ENCODE measurements at regions not wholly inside any gene's neighbourhood (a gene's known extent, or its start where the extent isn't known, plus 50 kb on each side); places are given as distances from the start of the nearest gene placed in this dataset.

DNA sequence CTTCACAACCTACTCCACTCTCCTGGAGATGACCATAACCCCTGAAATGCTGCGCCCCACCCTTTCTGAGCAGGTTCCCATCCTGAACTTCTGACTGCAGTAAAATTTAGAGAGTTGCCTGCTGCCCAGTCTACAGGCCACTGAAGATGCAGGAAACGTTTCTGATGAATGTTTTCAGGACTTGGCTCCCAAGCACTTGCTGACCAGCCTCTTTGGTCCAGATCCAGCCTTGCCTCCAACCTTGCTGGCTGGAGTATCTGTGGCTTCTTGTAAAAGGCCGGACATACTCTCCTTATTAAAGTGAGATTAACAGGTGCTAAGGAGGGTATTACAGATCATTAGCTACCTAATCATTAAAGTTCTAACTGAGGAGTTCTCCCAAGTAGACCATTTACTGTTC, 70.3 kb upstream of the STXBP6 start:
- TF ChIP-seq, protein P1, sequence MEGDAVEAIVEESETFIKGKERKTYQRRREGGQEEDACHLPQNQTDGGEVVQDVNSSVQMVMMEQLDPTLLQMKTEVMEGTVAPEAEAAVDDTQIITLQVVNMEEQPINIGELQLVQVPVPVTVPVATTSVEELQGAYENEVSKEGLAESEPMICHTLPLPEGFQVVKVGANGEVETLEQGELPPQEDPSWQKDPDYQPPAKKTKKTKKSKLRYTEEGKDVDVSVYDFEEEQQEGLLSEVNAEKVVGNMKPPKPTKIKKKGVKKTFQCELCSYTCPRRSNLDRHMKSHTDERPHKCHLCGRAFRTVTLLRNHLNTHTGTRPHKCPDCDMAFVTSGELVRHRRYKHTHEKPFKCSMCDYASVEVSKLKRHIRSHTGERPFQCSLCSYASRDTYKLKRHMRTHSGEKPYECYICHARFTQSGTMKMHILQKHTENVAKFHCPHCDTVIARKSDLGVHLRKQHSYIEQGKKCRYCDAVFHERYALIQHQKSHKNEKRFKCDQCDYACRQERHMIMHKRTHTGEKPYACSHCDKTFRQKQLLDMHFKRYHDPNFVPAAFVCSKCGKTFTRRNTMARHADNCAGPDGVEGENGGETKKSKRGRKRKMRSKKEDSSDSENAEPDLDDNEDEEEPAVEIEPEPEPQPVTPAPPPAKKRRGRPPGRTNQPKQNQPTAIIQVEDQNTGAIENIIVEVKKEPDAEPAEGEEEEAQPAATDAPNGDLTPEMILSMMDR (IDR thresholded peaks at IDR 0.05; ENCODE audit: low read depth, low read length): no peak

DNA sequence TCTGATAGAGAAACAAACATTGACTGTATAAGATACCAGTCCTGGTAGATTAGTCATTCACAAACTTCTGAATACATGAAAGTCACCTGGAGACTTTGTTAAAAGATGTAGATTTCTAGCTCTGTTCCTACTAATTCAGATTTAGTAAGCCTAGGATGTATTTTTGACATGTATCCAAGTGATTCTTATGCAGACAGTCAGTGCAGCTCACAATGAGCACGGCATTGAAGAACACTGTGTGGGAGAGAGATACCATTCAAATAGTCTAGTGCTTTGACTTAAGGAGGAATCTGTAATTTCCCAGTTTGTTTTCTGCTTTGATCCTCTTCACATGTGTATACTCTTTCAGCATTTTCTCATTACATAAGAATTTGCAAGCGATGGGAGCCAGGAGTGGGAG, 68.7 kb upstream of the STXBP6 start:
- Histone ChIP-seq H3K27ac (ENCODE audit: low read depth, low read length) (no peak overlapping the region), H3K9me3 (ENCODE audit: control insufficient read depth, insufficient read depth, low read length) (no peaks in the 10 kb centered on the region), H3K27me3 (ENCODE audit: control insufficient read depth, insufficient read depth, low read length) (no peaks in the 10 kb centered on the region), H3K4me3 (ENCODE audit: low read depth, low read length) (no peak overlapping the region)
- TF ChIP-seq, protein P1 (IDR thresholded peaks at IDR 0.05; ENCODE audit: low read depth, low read length): no peak
- ChIA-PET POLR2A (no interaction called here), CTCF (interaction anchor here (1.5 kb wide), 1 partner anchor 33 kb away, joined by 4 read pairs; no protein-coding TSS in a partner anchor)
- DNase-seq (ENCODE audit: low read depth, low spot score): no peak

More for the DNA sequence above, 70.3 kb upstream of the STXBP6 start:
- Histone ChIP-seq H3K4me3 (ENCODE audit: low read depth, low read length) (no peak overlapping the region), H3K27ac (ENCODE audit: low read depth, low read length) (no peak overlapping the region), H3K27me3 (ENCODE audit: control insufficient read depth, insufficient read depth, low read length) (no peaks in the 10 kb centered on the region), H3K9me3 (ENCODE audit: control insufficient read depth, insufficient read depth, low read length) (no peaks in the 10 kb centered on the region; the same call in 1 of the 2 replicates)
- DNase-seq (ENCODE audit: low read depth, low spot score): no peak
- CTCF ChIA-PET: interaction anchor here (1.1 kb wide), 1 partner anchor 12 kb away, joined by 5 read pairs; no protein-coding TSS in a partner anchor
- POLR2A ChIA-PET: no interaction called here

DNA sequence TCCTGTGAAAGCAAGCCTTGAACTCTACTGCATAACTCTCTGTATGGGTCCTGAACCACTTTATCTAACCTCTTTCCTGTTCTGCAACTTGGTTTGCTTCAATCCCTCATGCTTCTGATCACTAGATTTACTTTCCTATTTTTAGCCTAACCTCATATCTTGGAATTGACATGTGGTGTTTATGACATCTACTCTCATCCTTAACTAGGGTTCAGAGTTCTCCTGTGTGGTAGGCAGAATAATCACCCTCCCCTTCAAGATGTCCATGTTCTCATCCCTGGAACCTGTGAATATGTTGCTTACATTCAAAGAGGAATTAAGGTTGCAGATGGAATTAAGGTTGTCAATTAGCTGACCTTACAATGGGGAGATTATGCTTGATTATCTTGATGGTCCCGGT, 67.4 kb upstream of the STXBP6 start:
- no peak overlapping the region for H3K4me3 ChIP-seq (ENCODE audit: low read depth, low read length)
- ChIA-PET POLR2A (no interaction called here), CTCF (interaction anchor here (1.5 kb wide), 1 partner anchor 34 kb away, joined by 4 read pairs; no protein-coding TSS in a partner anchor)
- H3K9me3 ChIP-seq (ENCODE audit: control insufficient read depth, insufficient read depth, low read length): no peaks in the 10 kb centered on the region
- TF ChIP-seq, protein P1 (IDR thresholded peaks at IDR 0.05; ENCODE audit: low read depth, low read length): no peak
- H3K27ac ChIP-seq (ENCODE audit: low read depth, low read length): no peak overlapping the region
- DNase-seq (ENCODE audit: low read depth, low spot score): no peak
- H3K27me3 ChIP-seq (ENCODE audit: control insufficient read depth, insufficient read depth, low read length): no peaks in the 10 kb centered on the region

DNA sequence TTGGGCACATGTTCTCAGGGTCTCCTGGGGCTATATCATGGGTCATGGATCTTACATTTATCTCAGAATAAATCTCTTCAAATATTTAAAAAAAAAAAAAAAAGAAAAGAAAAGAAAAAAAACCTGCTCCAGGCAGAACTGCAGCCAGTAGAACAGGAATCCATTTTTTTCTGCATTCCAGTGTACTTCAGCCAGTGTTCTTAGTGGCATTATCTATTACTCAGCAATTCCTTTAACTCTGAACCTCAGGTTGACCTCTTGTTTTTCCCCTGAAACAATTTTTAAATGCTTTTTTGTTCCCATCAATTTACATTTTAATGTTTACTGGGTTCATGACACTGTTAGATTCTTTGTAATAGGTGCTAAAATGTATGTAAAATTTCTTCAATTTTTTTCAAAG, 66.7 kb upstream of the STXBP6 start:
- Histone ChIP-seq H3K27me3 (ENCODE audit: control insufficient read depth, insufficient read depth, low read length) (no peaks in the 10 kb centered on the region), H3K9me3 (ENCODE audit: control insufficient read depth, insufficient read depth, low read length) (no peaks in the 10 kb centered on the region), H3K27ac (ENCODE audit: low read depth, low read length) (no peak overlapping the region), H3K4me3 (ENCODE audit: low read depth, low read length) (no peak overlapping the region)
- ChIA-PET POLR2A (no interaction called here), CTCF (no interaction called here)
- TF ChIP-seq, protein P1 (IDR thresholded peaks at IDR 0.05; ENCODE audit: low read depth, low read length): no peak
- no peak for DNase-seq (ENCODE audit: low read depth, low spot score)

DNA sequence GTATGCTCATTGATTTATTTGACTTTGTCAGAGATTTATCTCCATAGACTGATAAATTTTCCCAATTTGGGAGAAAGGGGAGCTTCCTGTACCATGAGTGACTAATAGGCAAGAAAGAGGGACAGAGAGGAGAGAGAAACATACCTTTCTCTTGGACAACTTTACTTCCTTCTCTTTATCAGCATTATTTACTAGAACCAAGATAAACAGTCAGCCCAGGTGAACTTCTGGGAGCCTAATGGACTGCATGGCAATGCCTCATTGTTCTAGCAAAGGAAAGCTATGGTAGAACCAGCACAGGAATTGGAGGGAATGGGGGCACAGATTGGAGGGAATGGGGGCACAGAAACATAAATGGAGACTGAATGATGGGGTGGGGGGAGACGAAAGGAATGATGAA, 63.4 kb upstream of the STXBP6 start:
- H3K27ac ChIP-seq (ENCODE audit: low read depth, low read length): no peak overlapping the region
- H3K4me3 ChIP-seq (ENCODE audit: low read depth, low read length): no peak overlapping the region
- H3K9me3 ChIP-seq (ENCODE audit: control insufficient read depth, insufficient read depth, low read length): no peaks in the 10 kb centered on the region
- CTCF ChIA-PET: interaction anchor here (1.0 kb wide), 1 partner anchor 14 kb away, joined by 3 read pairs; no protein-coding TSS in a partner anchor
- no peak for DNase-seq (ENCODE audit: low read depth, low spot score)
- POLR2A ChIA-PET: no interaction called here
- TF ChIP-seq, protein P1 (IDR thresholded peaks at IDR 0.05; ENCODE audit: low read depth, low read length): no peak
- no peaks in the 10 kb centered on the region for H3K27me3 ChIP-seq (ENCODE audit: control insufficient read depth, insufficient read depth, low read length)

Measured in AG04450 (cell line).